ENCODE measurements at regions not wholly inside any gene's neighbourhood (a gene's known extent, or its start where the extent isn't known, plus 50 kb on each side); places are given as distances from the start of the nearest gene placed in this dataset.

GRCh38 chr5:135228222-135228621, 170.8 kb downstream of the MACROH2A1 start:
- TF ChIP-seq CTCF (conservative IDR thresholded peaks at IDR 0.05; ENCODE audit: low read length) (no peak), EZH2phosphoT487 (IDR thresholded peaks at IDR 0.05; ENCODE audit: borderline replicate concordance) (no peak)
